BJ (cell line): ENCODE measurements at regions not wholly inside any gene's neighbourhood (a gene's known extent, or its start where the extent isn't known, plus 50 kb on each side); places are given as distances from the start of the nearest gene placed in this dataset.

ENCODE experiments used
- CTCF ChIA-PET: fragments of 350-600 bp; formaldehyde crosslinking; extraction: SDS; loops from one replicate; lab custom pipeline; 2021; ENCODE audit warnings: antibody characterized with exemption, inconsistent platforms; lab: Yijun Ruan, JAX
- POLR2A ChIA-PET: fragments of 300-600 bp; sonication (Branson Sonifier 250); formaldehyde crosslinking; extraction: SDS; loops from one replicate; lab custom pipeline; 2021; ENCODE audit warnings: antibody characterized with exemption; lab: Charles Lee
- DNase-seq: peaks from one replicate; pipeline ENCODE4 v3.0.0-alpha.2; 2011; ENCODE audit warnings: low read depth
- H3K27me3 ChIP-seq: 2 replicates; pipeline ENCODE4 v1.6.0; 2011; ENCODE audit warnings: low read length; ENCODE audit not compliant: control insufficient read depth, insufficient read depth
- H3K36me3 ChIP-seq: 2 replicates; pipeline ENCODE4 v1.5.1; 2011; ENCODE audit warnings: low read length; ENCODE audit not compliant: control insufficient read depth, insufficient read depth
- H3K4me3 ChIP-seq: 2 replicates; pipeline ENCODE4 v1.5.1; 2011; ENCODE audit warnings: low read depth, mild to moderate bottlenecking, control low read depth, low read length
- TF ChIP-seq, protein P1 (sequence below): IDR thresholded peaks from 2 replicates; pipeline ENCODE4 v1.5.1; 2011; ENCODE audit warnings: low read depth, mild to moderate bottlenecking, control low read depth, inconsistent platforms, low read length, moderate library complexity; ENCODE audit not compliant: insufficient read depth

DNA sequence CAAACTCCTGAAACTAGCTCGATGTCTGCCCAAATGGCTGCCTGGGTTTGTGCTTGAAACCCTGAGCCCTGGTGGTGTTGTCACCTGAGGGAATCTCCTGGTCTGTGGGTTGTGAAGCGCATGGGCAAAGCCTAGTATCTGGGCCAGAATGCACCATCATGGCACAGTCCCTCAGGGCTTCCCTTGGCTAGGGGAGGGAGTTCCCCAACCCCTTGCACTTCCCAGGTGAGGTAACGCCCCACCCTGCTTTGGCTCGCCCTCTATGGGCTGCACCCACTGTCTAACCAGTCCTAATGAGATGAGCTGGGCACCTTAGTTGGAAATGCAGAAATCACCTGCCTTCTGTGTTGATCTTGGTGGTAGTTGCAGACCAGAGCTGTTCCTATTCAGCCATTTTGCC is 152.9 kb upstream of the MAP3K7 start:
- TF ChIP-seq, protein P1, sequence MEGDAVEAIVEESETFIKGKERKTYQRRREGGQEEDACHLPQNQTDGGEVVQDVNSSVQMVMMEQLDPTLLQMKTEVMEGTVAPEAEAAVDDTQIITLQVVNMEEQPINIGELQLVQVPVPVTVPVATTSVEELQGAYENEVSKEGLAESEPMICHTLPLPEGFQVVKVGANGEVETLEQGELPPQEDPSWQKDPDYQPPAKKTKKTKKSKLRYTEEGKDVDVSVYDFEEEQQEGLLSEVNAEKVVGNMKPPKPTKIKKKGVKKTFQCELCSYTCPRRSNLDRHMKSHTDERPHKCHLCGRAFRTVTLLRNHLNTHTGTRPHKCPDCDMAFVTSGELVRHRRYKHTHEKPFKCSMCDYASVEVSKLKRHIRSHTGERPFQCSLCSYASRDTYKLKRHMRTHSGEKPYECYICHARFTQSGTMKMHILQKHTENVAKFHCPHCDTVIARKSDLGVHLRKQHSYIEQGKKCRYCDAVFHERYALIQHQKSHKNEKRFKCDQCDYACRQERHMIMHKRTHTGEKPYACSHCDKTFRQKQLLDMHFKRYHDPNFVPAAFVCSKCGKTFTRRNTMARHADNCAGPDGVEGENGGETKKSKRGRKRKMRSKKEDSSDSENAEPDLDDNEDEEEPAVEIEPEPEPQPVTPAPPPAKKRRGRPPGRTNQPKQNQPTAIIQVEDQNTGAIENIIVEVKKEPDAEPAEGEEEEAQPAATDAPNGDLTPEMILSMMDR = no peak
- Histone ChIP-seq H3K36me3 (no peaks in the 10 kb centered on the region), H3K4me3 (no peak overlapping the region), H3K27me3 (no peaks in the 10 kb centered on the region)
- no peak for DNase-seq
- POLR2A ChIA-PET = no interaction called here
- CTCF ChIA-PET = no interaction called here

DNA sequence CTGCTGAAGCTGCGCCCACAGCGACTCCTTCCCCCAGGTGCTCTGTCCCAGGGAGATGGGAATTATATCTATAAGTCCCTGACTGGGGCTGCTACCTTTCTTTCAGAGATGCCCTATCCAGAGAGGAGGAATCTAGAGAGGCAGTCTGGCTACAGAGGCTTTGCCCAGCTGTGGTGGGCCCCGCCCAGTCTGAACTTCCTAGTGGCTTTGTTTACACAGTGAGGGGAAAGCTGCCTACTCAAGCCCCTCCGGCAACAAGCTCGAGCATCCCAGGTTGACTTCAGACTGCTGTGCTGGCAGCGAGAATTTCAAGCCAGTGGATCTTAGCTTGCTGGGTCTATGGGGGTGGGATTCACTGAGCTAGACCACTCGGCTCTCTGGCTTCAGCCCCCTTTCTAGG is 152.5 kb upstream of the MAP3K7 start:
- TF ChIP-seq, protein P1 = no peak
- DNase-seq = no peak
- Histone ChIP-seq H3K4me3 (no peak overlapping the region), H3K36me3 (no peaks in the 10 kb centered on the region), H3K27me3 (no peaks in the 10 kb centered on the region)
- ChIA-PET CTCF (interaction anchor here (0.8 kb wide), 1 partner anchor 13 kb away, joined by 3 read pairs; no protein-coding TSS in a partner anchor), POLR2A (no interaction called here)

DNA sequence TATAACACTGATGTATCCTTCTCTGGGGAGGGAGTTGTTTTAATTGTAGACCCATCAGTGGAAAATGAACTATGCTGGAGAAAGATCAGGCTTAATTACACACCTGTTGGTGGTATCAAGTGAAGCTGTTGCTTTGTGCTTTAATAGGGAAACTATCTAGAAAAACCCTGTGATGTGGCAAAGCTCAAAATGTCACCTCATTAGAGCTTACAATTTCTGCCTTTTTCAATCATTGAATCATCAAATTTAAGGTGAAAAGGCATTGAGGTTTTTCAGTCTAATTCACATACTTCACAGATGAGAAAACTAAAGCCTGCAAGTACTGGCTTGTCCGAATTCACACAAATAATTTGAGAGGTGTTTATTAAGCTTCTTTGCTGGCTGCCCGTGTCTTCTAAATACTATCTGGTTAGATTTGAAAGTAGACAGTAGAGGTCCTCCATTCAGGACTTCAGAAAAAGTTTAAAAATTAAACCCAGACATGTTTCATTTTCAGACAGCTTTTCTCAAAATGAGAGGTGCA is 143.3 kb upstream of the MAP3K7 start:
- CTCF ChIA-PET = interaction anchor here (1.3 kb wide), 1 partner anchor 17 kb away, joined by 4 read pairs; no protein-coding TSS in a partner anchor
- no peaks in the 10 kb centered on the region for H3K27me3 ChIP-seq
- H3K4me3 ChIP-seq = no peak overlapping the region
- no peaks in the 10 kb centered on the region for H3K36me3 ChIP-seq
- no peak for DNase-seq
- POLR2A ChIA-PET = no interaction called here
- TF ChIP-seq, protein P1 = no peak

DNA sequence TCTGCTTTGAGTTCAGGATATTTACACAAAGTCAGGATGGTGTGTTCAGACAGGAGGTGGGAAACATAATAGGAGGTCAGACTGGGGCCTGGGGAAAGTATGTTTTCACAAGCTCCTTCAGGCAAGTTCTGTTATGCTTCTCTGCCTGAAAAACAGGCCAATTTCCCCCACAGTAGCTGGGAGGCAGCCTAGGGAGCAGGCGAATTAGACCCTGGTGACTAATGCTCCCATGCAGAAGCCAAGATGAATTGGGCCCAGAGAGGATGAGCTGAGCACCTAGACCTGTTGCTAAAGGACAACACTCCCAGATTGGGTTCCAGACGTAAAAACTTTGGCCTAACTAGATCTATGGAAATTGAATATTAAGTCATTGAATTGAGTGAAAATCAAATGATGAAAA is 142.2 kb upstream of the MAP3K7 start:
- ChIA-PET POLR2A (no interaction called here), CTCF (no interaction called here)
- Histone ChIP-seq H3K27me3 (no peaks in the 10 kb centered on the region), H3K4me3 (no peak overlapping the region), H3K36me3 (no peaks in the 10 kb centered on the region)
- DNase-seq = no peak
- TF ChIP-seq, protein P1 = no peak

DNA sequence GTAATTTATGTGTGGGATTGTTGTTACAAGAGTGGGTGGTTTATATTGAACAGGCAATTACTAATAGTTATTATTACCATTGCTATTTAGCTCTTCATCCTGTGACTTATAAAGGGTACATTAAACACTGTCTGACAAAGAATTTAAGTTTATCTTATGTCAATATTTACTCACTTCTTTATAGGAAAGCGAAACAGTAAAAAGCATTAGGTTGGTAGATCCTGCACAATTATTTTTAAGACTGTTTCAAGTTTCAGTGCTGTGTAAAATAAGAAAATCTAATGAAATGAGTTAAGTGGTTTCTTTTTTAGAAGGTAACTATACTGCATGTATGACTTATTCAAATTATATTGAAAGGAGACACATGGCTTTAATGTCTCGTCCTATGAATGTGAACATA is 135.8 kb upstream of the MAP3K7 start:
- DNase-seq = no peak
- TF ChIP-seq, protein P1 = no peak
- H3K4me3 ChIP-seq = no peak overlapping the region
- ChIA-PET POLR2A (no interaction called here), CTCF (no interaction called here)
- no peaks in the 10 kb centered on the region for H3K27me3 ChIP-seq
- H3K36me3 ChIP-seq = no peaks in the 10 kb centered on the region
